HG03135 (cell line): ENCODE measurements at regions not wholly inside any gene's neighbourhood (a gene's known extent, or its start where the extent isn't known, plus 50 kb on each side); places are given as distances from the start of the nearest gene placed in this dataset.
"Not testable (repeated sequence)": the region's sequence is repeated elsewhere in the genome, so short reads cannot be mapped to it uniquely, and the experiment has no call there.

Experiments used
- ATAC-seq: cut with Tn5 transposase; IDR thresholded peaks from one replicate; pipeline ENCODE4 v1.9.1; 2021; ENCODE audit warnings: mild to moderate bottlenecking, moderate library complexity; ENCODE audit not compliant: unreplicated experiment

DNA sequence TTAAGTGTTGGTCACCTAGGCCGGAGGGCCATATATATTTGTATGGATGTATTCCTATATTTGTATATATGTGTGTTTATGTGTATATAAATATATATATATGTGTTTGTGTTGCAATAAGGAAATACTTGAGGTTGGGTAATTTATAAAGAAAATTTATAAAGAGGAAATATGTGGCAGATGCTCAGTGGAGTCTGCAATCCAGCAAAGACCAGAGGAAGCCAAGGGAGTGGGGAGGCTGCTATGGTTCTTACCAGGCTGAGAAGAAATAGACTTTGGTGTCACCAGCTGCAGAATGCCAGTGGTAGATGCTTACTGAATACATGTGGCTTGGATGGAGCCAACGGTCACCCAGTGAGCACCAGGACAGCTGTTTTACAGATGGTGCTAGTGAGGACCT, 97.4 kb upstream of the ELOVL5 start:
- no peak for ATAC-seq

DNA sequence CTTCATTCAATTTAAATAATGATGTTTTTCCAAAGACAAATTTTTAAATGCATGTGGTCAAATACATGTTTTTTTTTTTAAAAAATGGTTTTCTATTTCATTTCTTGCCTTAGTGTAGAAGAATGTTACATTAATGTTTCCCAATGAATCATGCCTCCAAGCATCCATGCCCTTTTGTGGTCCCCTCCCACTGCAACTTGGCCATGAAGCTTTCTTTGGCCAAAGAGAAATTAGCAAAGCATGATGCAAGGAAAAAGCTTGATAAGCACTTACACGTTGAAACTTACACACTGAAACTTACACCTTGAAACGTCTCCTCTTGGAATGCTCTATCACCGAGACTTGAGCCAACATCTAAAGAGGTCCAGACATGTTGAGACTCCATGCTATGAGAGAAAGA, 93.0 kb upstream of the ELOVL5 start:
- no peak for ATAC-seq

DNA sequence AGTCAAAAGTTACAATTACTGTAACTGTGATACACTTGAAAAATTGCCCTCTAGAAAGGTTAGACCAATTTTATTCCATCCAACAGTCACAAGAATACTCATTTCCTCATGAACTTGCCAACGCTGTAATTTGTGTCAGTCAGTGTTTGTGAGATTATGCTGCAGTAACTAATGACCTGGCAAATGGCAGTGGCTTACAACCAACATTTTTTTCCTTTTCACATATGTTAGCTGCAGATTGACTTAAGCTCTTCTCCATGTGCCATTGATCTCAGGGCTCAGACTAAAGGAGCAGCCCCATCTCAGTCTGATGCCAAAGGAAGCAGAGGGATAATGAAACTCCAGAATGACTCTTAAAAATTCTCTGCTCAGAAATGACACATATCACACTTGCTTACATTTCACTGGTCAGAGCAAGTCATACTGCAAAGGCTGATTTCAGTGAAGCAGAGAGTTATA, 92.3 kb upstream of the ELOVL5 start:
- ATAC-seq: no peak

DNA sequence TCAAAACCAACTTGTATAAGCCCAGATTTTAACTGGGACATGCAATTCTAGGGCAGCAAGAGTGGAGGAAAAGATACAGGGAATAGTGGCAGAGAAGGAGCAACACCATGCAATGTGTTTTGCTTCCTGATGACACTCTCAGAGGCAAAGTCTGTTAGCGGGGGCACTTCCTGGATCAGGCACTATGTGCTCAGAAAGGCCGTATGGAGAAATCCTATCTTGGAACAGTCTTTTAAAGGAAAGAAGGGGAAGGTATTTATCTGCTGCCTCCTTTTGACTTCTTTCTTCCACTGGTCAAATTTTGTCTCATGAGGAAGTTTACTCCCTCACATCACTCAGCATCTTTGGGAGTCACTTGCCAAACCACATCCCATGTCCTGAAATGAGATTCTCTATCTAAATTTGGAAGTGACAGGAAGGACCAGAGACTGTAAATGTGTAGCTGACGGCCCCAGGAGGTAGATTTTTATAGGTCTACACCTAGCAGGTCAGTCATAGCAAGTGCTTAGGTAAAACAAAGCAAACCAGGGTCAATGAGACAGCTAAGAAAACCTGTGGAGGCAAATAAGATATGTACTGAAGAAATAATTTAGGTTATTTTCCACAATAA, 91.7 kb upstream of the ELOVL5 start:
- ATAC-seq: no peak

DNA sequence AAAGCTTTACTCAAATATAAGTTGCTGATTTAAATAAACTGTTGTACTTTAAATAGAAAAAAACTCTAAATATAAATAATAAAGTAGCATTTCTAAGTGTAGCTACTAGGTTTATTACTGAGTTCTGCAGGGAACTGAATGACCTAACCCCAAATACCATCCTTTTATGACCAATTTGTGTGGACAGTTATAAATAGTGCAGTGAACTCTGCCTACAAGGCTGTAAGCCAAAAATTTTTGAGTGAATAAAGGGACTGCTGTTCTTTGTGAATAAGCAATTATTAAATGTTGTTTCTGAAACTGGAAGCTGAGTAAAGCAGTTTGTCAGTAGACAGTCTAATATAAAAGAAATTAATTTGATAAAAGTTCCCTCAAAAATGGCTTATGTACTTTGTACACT, 90.8 kb upstream of the ELOVL5 start:
- ATAC-seq: no peak

DNA sequence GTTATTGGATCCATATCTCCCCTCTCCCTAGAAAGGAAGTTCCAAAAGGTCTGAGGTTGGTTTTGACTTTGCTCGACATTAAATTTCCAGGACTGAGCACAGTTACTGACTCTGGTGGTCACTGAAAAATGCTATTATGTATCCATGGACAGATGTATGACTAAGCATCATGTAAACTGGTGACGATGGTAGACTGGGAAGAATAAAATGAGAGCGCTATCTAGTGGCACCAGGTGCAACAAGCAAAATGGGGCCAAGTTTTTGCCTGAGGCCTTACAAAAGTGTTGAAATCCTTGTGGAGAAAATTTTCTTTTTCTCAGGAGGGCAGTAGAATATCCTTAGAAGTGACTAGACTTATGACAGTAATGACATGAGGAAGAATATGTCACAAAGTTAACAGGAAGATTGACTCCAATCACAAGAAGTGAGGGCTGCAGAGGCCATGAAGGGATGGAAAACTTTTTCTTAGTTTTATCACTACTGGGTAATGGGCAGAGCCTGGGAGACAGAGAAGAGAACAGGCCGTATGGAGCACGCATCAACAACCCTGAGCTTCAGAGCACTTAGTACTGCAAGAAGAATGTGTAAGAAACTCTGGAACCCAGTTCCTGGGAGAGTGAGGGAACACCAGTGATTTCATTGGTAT, 88.9 kb upstream of the ELOVL5 start:
- ATAC-seq: peak; percentile 54

DNA sequence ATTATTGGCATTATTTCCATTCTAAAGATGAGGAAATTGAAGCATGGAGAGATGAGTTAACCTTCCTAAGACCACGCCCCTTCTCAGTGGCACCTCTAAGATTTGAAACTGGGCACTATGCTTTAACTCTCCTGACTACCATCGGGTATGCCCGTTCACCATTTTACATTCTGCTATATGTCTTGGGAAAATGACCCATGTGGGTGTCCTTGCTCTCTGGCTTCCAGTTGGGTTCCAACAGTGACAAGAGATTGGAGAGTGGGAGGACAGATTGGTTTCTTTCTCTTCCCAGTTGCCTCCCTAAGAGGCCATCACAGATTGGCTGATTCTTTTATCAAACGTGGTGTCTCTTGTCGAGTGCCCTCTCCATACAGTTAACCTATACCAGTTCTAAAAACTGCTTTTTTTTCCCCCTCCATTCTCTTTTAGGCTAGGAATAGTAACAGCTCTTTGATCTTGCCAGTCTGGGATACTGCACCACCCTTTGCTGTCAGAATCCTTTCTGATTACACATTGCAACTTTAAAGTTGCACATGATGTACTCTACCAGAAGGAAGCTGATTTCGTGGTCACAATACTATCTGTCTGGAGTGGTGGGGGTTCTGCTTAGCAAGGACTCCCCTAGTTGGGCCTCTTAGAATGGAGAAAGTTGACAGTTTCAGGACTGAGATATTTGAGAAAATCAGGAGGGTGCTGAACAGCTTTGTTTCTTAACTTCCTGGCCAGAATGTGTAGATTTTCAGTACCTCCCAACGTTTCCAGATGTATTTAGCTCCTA, 88.0 kb upstream of the ELOVL5 start:
- no peak for ATAC-seq

DNA sequence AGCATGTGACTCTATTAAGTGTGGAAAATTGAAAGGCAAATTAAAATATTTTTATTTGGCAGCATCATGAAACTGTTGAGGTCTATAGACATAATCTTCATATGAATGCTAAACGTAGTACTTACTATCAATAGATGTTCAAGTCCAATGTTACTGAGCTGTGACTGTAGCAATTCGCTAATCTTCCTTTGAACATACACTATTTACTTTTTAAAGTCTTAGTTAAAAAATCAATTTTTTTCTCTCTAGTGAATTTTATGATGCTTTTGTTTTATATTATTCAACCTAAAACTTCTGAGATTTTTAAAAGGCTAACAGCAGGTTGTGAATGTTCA, 85.2 kb upstream of the ELOVL5 start:
- no peak for ATAC-seq

DNA sequence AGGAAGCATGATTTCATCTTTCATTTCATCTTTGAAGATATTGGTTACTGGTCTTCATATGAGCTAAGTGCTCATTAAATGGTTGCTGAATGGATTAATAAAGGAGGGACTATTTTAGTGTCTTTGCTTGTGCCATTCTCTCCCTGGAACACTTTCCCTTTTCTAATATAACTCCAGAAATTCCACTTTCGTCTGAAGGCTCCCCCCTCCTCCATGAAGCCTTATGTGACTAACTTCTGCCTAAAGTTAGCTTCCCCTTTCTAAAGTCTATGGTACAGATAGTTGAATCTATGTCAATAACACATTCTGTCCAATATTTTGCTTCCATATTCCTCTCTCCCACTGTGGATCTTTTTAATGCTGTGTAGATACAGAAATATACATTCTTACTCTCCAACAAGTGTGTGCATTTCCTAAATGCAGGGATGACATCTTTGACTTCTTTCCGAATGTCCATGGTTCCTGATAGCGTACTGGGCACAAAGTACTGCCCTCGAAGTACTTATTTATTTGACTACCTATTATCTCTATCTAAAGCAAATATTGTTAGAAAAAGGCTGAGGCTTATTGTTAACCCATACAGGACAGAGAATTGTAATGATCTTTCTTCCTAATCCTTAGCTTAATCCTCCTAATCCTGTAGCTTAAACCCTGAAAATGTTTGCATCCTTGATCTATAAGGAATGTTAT, 84.7 kb upstream of the ELOVL5 start:
- no peak for ATAC-seq

DNA sequence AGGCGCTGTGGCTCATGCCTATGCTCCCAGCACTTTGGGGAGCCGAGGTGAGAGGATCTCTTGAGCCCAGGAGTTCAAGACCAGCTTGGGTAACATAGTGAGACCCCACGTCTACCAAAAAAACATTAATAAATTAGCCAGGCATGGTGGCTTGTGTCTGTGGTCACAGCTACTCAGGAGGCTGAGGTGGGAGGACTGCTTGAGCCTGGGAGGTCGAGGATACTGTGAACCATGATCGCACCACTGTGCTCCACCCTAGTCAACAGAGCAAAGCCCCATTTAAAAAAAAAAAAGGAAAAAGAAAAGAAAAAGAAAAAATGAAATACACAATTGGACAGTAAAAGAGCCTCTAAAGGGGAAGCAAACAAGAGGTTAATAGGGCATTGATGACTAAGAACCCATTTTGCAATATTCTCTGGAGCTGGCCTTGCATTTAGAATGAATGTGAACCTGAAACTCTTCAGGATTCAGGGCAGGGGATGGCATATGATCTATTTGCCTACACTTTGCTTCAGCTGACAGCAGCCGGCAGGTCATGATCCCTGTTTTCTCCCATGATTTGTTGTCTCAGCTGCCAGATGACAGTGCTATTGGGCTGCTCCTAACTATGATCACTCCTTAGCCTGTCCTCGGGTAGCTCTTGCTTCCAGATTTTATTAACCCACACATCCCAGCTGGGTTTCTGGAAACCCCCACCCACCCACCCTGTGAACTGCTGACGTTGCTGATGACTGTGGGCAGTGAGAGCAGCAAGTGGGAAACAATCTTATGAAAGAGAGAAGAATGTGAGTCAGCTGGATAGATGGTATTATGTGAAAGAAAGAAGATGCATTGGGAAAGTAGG, 83.8 kb upstream of the ELOVL5 start:
- no peak for ATAC-seq

DNA sequence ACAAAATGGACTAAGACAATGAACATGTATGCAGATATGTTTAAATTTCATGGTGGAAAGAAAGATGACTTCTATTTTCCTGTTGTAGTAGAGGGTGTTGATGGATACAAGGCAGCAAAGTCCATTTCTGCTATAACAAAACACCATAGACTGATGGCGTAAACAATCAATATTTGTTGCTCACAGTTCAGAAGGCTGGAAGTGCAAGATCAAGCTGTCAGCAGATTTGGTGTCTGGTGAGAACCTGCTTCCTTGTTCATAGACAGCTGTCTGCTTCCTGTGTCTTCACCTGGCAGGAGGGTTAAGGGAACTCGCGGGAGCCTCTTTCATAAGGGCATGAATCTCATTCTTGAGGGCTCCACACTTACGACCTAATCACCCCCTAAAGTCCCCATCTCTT, 83.0 kb upstream of the ELOVL5 start:
- no peak for ATAC-seq

DNA sequence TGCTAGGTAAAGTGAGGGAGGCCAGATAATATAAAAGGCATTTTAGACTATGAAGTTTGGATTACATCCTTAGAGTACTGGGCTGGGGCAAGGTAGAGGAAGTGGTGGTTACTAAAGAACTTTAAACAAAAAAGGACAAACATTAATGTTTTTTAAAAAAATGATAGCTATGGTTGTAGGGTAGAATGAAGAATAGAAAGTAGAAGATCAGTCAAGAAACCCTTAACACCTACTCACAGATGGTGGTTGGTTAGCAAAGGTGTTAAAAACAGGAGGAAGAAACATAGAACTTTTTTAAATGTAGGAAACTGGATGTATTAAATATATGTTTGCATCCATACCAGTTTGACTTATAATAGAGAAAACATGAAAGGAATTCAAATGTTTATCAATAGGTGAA, 80.7 kb upstream of the ELOVL5 start:
- ATAC-seq: no peak

DNA sequence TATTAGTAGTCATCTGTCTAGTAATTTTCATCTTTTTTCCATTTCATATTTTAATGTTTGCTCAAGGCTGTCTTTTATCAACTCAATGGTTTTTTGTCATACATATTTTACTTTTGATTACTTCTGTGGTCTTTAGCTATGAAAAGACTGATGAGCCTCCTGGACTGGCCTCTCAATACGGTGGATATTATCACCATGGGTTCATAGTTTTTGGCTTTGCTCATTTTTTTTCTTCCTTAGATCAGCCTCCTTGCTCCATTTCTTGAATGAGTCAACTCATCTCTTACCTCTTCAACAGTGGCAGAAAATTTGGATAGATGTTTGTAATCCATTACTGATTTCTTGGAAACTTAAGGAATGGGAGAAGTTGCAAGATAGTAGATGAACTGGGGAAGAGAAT, 80.1 kb upstream of the ELOVL5 start:
- ATAC-seq: no peak

DNA sequence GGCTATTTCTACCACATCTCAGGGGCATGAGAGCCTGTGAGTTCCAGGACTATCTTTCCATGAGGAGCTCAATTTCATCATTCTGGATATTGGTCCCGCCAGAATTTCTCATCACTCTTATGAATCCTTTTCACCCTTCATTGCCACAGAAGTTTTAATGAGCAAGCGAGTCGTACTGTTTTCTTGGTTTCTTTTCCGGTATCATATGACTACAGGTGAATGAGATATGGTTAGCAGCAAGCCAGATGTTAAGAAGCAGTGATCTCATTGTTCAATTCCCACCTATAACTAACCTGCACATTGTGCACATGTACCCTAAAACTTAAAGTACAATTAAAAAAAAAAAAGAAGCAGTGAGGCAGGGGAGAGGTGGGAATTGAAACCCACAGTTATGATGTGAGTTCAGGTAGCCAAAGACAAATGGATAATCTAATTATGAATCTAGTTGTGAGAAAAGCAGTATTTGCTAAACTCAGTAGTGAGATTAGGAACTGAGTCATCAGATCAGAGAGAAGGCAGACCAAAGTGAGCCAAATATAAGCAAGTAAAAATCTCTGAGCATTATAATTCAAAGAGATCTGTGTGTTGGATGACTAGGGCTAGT, 78.0 kb upstream of the ELOVL5 start:
- peak; percentile 91 for ATAC-seq

DNA sequence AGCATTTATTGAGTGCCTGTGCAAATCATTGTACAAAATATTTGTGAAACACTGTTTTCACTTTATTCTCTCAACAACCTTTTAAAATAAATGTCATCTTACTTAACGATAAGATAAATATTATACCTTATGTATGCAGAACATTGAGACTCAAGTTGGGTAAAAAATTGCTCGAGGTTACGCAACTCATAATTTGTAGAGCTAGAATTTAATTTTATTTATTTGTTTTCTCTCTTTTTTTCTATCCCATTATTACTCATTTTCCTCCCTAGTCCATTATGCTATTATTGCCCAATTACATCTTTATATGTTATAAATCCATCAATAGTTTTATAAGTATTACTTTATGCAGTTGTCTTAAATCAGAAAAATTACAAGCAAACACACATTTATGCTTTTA, 77.4 kb upstream of the ELOVL5 start:
- ATAC-seq: no peak

DNA sequence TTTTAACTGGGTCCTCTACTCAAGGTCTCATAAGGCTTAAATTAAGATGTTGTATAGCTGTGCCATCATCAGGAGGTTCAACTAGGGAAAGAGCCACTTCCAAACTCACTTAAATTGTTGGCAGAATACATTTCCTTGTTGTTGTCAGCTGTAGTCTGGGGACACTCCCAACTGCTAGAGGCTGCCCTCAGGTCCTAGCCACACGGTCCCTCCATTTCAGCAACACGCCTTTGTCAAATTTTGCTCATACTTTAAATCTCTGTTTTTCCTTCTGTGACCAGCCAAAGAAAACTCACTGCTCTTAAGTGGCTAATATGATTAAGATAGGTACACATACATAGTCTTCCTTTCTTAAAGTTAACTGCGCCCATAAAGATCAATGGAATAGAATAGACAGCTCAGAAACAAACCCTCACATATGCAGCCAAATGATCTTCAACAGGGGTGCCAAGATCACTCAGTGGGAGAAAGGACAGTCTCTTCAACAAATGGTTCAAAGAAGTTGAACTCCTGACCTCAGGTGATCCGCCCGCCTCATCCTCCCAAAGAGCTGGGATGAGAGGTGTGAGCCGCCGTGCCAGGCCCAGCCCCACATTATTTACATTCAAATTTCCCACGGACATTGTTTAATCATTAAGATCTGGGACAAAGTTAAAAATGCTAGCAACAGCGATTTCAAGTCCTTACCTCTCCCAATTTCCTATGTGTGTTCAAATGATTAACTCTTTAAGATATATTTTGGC, 76.4 kb upstream of the ELOVL5 start:
- ATAC-seq: no peak

DNA sequence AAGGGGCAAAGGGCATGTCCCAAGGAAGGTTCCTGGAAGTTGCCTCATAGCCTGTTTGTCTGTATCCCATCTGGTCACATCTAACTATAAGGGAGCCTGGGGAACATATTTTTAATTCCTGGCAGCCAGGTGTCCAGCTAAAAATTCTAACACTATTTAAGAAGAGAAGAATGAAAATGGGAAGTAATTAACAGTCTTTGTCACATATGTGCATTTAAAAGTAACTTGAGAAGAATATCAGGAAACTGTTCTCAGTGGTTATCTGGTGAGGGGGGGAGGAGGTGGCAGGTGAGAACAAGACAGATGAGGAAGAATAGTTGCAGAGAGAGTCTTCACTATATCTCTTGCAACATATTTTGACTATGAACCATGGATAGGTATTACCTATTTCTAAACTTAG, 75.5 kb upstream of the ELOVL5 start:
- no peak for ATAC-seq

DNA sequence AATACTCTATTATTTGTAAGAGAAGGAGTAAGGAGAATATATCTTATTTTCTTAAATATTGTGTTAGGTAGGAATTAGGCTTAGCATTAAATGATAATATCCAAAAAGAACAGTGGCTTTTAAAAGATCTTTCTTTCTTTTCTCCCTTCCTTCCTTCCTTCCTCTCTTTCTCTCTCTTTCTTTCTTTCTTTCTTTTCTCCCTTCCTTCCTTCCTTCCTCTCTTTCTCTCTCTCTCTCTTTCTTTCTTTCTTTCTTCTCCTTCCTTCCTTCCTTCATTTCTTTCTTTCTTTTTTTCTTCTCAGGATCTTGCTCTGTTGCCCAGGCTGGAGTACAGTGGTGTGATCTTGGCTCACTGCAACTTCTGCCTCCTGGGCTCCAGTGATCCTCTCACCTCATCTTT, 74.8 kb upstream of the ELOVL5 start:
- not testable (repeated sequence) for ATAC-seq

DNA sequence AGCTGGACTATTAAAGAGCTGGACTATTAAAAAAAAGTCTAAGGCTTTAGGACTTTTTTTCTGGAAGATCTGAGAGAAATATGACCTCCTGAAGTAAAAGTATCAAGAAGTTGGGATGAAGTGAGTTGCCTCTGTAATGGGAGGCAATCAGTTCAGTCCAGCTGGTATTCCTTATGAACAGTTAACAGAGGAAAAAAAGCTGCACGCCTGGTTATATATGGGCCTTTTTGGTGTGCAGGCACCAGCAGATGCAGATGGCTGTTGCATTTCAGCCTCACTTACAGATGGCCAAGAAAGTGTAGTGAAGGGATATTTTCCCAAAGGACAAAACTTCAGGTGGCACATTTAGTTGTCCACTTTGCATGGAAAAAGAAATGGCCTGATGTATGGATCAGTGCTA, 70.3 kb upstream of the ELOVL5 start:
- no peak for ATAC-seq

DNA sequence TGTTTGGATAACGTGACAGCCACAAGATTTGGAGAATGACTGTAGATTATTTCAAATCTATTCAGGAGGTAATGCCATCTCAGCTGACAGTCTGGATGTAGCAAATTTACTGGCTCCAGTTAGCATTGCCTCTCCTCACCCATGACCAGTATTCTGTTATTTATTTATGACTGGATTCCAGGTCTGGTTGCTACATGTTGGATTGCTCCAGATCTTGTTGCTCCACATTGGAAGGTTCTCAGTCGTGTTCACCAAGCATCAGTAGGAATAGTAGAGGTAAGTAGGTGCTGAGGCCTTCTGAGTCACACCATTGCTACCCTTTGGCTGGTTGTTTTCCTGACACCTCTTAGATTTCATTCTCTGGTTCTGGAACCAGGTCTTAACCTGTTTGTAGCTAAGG, 69.5 kb upstream of the ELOVL5 start:
- ATAC-seq: no peak
